Left cardiac atrium (tissue), 4 donors: ENCODE measurements at regions not wholly inside any gene's neighbourhood (a gene's known extent, or its start where the extent isn't known, plus 50 kb on each side); places are given as distances from the start of the nearest gene placed in this dataset.
"Not testable (repeated sequence)": the region's sequence is repeated elsewhere in the genome, so short reads cannot be mapped to it uniquely, and the experiment has no call there.

Source experiments
- ATAC-seq, 2 donors: fragments of 200-7000 bp; cut with Tn5 transposase; one replicate each; pipeline ENCODE4 v1.9.1; 2020; ENCODE audit warnings: mild to moderate bottlenecking in 2 of 2, moderate library complexity in 2 of 2
- DNase-seq: peaks from one replicate; pipeline ENCODE4 v3.0.0-alpha.2; 2020
- intact Hi-C, 2 donors: fragments of 100-400 bp; cut with DNase I; formaldehyde crosslinking; loops; one replicate each; pipeline versions ENCODE4 v1.14.1 to v1.15.1; 2022 to 2023
- donor health status: DM: no; HTN: yes; CAD: no.
- donor health status: DM: no; HTN: yes; CAD: no; lungs with severe emphysema.
- donor health status: DM: yes; HTN: yes; CAD: no.
- donor health status: Dilated cardiomyopathy.

DNA sequence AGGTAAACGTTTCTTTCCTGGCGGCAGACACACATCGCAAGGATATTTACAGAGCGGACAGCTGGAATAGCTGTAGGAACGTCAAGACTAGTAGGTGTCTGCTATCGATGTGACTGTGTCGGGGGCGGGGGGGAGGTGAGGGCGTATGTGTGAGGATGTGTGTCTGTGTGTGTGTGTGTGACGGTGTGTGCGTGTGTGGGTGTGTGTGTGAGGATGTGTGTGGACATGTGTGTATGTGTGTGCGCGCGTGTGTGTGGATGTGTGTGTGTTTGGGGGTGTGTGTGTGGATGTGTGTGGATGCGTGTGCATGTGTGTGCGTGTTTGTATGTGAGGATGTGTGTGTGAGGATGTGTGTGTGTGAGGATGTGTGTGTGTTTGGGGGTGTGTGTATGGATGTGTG, 55.4 kb downstream of the PNMA6F start:
- DNase-seq, ATAC-seq: not testable (repeated sequence)

DNA sequence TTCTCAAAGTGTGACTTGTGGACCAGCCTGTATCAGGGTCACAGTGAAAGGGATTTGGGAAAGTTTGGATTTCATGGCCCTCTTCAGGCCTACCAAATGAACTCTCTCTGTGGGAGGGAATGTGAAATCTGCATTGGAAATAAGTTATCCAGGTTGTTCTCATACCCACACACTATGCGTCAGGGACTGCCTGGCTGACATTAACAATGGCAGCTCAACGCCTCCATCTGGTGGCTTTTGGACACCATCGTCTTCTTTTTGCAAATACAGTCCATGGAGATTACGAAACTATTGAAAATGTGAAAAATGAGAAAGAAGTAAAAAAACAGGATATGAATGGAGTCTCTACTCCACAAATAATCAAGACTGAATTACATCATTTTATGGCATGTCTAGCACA, 61.1 kb downstream of the PNMA6F start:
- ATAC-seq: peak in 1 of 2 donors; percentile 27

More for the DNA sequence above, 55.4 kb downstream of the PNMA6F start:
- intact Hi-C loops: not testable (repeated sequence)

DNA sequence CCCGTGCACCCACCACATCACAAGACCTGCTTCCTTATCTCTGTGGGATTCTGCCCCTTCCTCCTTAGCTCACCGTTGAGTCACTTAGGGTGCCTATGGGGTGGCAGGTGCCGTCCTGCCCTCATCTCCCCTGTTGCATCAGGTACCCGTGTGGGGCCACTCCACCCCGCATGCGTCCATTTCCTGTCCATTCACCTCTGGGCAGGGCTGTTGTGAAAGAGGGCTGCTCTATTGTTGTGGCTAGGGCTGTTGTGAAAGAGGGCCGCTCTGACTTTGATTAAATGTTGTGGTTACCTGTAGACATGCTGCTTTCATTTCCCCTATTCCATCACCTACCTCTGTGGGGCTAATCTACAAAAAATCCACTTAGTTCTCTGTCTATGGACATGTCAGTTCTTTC, 68.3 kb downstream of the PNMA6F start:
- DNase-seq, intact Hi-C loops, ATAC-seq: not testable (repeated sequence)

More for the DNA sequence above, 61.1 kb downstream of the PNMA6F start:
- DNase-seq, intact Hi-C loops: not testable (repeated sequence)

- ATAC-seq, intact Hi-C loops, DNase-seq: not testable (repeated sequence)
These were observed 69.0 kb downstream of the PNMA6F start for GRCh38 chrX:153252378-153253129.

DNA sequence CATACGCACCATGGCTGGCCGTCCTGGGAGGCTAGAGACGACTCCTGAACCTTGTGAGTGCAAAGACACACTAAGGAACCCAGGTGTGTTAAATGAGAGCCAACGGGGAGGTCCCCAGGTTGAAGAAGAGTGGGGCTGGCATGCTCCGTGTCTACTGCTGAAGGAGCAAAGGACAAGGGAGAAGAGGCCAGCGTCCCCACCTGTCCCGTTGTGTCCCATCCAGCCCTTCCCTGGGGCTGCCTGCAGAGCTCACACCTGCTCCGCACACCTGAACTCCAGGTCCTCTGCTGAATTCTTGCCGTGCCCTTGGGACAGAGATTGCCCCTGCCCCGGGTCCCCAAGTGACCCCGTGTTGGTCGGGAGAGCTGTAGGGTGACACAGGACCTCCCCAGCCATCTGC, 69.6 kb downstream of the PNMA6F start:
- DNase-seq, intact Hi-C loops, ATAC-seq: not testable (repeated sequence)

DNA sequence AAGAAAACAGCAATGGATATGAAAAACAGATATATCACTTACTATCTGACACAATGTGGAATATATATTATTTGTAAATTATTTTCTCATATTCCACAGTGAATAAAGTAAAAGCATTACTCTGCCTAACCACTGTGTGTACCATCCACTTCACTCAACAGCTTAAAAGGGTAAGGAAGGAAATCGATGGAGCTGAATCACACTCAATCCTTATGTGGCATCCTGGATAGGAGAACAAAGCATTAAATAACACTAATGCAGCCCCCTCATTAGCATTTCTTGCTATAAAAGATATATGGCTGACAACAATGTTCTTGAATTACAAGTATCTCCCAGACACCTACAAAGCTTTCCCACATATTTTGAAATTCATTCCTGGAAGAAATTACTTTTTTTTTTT, 70.8 kb downstream of the PNMA6F start:
- intact Hi-C loops, DNase-seq, ATAC-seq: not testable (repeated sequence)

DNA sequence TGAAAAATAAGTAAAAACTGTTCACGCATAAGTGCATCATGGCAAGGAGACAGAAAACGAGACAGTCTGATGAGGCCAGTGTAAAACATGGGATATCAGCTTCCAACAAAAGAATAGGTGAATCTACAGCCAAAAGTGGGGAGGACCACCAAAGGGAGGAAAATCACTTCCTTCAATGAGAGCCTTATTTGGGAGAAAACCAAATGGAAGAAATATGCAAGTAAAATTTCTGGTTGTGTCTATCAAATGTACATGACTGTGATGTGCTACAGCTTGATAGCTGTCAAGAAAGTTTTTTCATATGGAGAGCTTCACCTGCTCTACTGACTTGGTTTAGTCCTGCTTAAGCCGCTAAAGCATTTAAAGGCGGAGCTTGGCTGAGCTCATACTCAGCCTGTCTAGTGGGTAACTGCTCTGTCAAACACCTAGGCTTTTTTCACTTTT, 66.2 kb downstream of the MAGEA1 start:
- DNase-seq: no peak
- intact Hi-C loops: no loop called here
- ATAC-seq: peak in 1 of 2 donors; percentile 67

DNA sequence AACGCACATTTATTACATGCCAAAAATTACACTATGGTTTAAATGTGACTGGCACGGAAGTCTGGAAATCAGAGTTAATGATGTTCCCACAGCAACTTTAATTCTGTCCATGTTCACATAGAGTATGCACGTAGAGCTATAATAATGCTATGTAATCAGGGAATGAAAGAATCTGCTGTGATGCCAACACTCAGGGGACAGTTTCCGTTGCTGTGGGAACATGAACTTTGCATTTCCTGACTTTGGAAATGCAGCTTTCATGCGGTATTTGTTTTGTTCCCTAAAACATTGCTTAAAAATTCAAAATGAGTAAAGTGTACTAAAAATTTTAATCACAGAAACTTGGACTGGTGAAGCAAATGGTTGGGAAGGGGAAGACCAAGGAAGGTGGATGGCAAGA, 65.7 kb downstream of the MAGEA1 start:
- ATAC-seq (no peak), DNase-seq (no peak)
- intact Hi-C loops: no loop called here

DNA sequence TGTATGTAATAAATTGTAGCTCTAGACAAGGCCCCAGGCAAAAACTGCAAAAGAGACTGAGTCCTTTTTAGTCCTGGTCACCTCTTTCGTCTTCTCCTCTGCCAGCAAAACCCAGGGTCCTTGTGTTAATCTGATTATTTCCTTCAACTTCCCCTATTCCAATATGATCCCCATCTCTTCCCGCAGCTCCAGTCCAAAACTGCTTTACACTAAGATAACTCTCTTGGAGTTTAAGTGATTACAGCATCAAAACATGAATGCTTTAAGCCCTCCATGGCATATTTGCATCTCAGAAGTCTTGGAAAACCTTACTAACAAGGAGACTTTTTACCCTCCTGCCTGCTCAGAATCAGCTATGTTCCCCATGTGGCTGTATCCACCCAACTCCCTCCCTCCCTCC, 59.3 kb downstream of the MAGEA1 start:
- DNase-seq (no peak), ATAC-seq (no peak)
- intact Hi-C loops: no loop called here
